ENCODE measurements at regions not wholly inside any gene's neighbourhood (a gene's known extent, or its start where the extent isn't known, plus 50 kb on each side); places are given as distances from the start of the nearest gene placed in this dataset.
"Not testable (repeated sequence)": the region's sequence is repeated elsewhere in the genome, so short reads cannot be mapped to it uniquely, and the experiment has no call there.

GRCh38 chr12:31797230-31797872, 68.5 kb upstream of the AMN1 start:
- Mint-ChIP-seq H3K27ac (no peak overlapping the region), H3K36me3 (peaks cover 7% of the 10 kb centered on the region), H3K27me3 (no peaks in the 10 kb centered on the region), H3K4me3 (peak overlapping the region in 1 of 4 donors; percentile 18), H3K9me3 (peaks cover 0 to 4% (median 0%) of the 10 kb centered on the region in 3 donors), H3K4me1 (peaks cover 6 to 29% (median 13%) of the 10 kb centered on the region in 3 donors)

- peaks cover 6 to 25% (median 11%) of the 10 kb centered on the region in 3 donors for H3K4me1 Mint-ChIP-seq
- peaks cover 7% of the 10 kb centered on the region for H3K36me3 Mint-ChIP-seq
- peaks cover 0 to 4% (median 0%) of the 10 kb centered on the region in 3 donors for H3K9me3 Mint-ChIP-seq
- peak overlapping the region in 1 of 3 donors; percentile 87 for H3K27ac Mint-ChIP-seq
- no peaks in the 10 kb centered on the region for H3K27me3 Mint-ChIP-seq
- no peak overlapping the region for H3K4me3 Mint-ChIP-seq
Measured at GRCh38 chr12:31796270-31796951, 67.6 kb upstream of the AMN1 start.

GRCh38 chr12:31794745-31795144, 65.9 kb upstream of the AMN1 start:
- Mint-ChIP-seq H3K9me3 (peaks cover 0 to 2% (median 0%) of the 10 kb centered on the region in 3 donors), H3K27me3 (no peaks in the 10 kb centered on the region), H3K27ac (peak overlapping the region in 2 of 3 donors; percentile 23 to 56), H3K4me1 (peaks cover 10 to 27% (median 19%) of the 10 kb centered on the region in 3 donors), H3K36me3 (peaks cover 7% of the 10 kb centered on the region), H3K4me3 (no peak overlapping the region)

- not testable (repeated sequence) for H3K9me3 Mint-ChIP-seq, H3K27me3 Mint-ChIP-seq, H3K4me3 Mint-ChIP-seq, H3K36me3 Mint-ChIP-seq
- Mint-ChIP-seq H3K27ac (peak overlapping the region in 1 of 3 donors; percentile 67), H3K4me1 (peaks cover 9 to 16% (median 16%) of the 10 kb centered on the region in 3 donors)
Measured at GRCh38 chr12:31791265-31791664, 62.4 kb upstream of the AMN1 start.

- peaks cover 3% of the 10 kb centered on the region for H3K36me3 Mint-ChIP-seq
- H3K4me1 Mint-ChIP-seq: peaks cover 9 to 17% (median 13%) of the 10 kb centered on the region in 3 donors
- H3K9me3 Mint-ChIP-seq: peaks cover 0 to 2% (median 0%) of the 10 kb centered on the region in 3 donors
- no peak overlapping the region for H3K4me3 Mint-ChIP-seq
- H3K27ac Mint-ChIP-seq: peak overlapping the region in 1 of 3 donors; percentile 90
- H3K27me3 Mint-ChIP-seq: no peaks in the 10 kb centered on the region
Measured at GRCh38 chr12:31790759-31791158, 61.9 kb upstream of the AMN1 start.

GRCh38 chr12:31785318-31785717, 56.5 kb upstream of the AMN1 start:
- H3K27ac Mint-ChIP-seq: no peak overlapping the region
- peaks cover 5% of the 10 kb centered on the region for H3K36me3 Mint-ChIP-seq
- H3K9me3 Mint-ChIP-seq: peaks cover 4 to 8% (median 5%) of the 10 kb centered on the region in 3 donors
- no peaks in the 10 kb centered on the region for H3K27me3 Mint-ChIP-seq
- peak overlapping the region in 1 of 4 donors; percentile 20 for H3K4me3 Mint-ChIP-seq
- H3K4me1 Mint-ChIP-seq: peaks cover 10 to 16% (median 12%) of the 10 kb centered on the region in 3 donors

GRCh38 chr12:31783996-31784645, 55.3 kb upstream of the AMN1 start:
- H3K9me3 Mint-ChIP-seq: peaks cover 4 to 8% (median 5%) of the 10 kb centered on the region in 3 donors
- no peak overlapping the region for H3K4me3 Mint-ChIP-seq
- H3K36me3 Mint-ChIP-seq: peaks cover 5% of the 10 kb centered on the region
- peak overlapping the region in 1 of 3 donors; percentile 53 for H3K27ac Mint-ChIP-seq
- H3K27me3 Mint-ChIP-seq: no peaks in the 10 kb centered on the region
- peaks cover 11 to 17% (median 11%) of the 10 kb centered on the region in 3 donors for H3K4me1 Mint-ChIP-seq

- Mint-ChIP-seq H3K4me3 (no peak overlapping the region), H3K4me1 (peaks cover 10 to 22% (median 14%) of the 10 kb centered on the region in 3 donors), H3K27me3 (no peaks in the 10 kb centered on the region), H3K9me3 (peaks cover 4 to 8% (median 5%) of the 10 kb centered on the region in 3 donors), H3K27ac (peak overlapping the region in 1 of 3 donors; percentile 53), H3K36me3 (peaks cover 5% of the 10 kb centered on the region)
Measured at GRCh38 chr12:31783556-31783955, 54.7 kb upstream of the AMN1 start.

- Mint-ChIP-seq H3K36me3 (peaks cover 5% of the 10 kb centered on the region), H3K4me1 (peaks cover 14 to 22% (median 15%) of the 10 kb centered on the region in 3 donors), H3K9me3 (peaks cover 4 to 8% (median 5%) of the 10 kb centered on the region in 3 donors), H3K27ac (no peak overlapping the region), H3K27me3 (no peaks in the 10 kb centered on the region), H3K4me3 (no peak overlapping the region)
Measured at GRCh38 chr12:31781894-31782540, 53.2 kb upstream of the AMN1 start.

GRCh38 chr12:31780096-31780495, 51.3 kb upstream of the AMN1 start:
- Mint-ChIP-seq H3K4me3 (no peak overlapping the region), H3K27me3 (no peaks in the 10 kb centered on the region), H3K27ac (no peak overlapping the region), H3K9me3 (peaks cover 4 to 8% (median 5%) of the 10 kb centered on the region in 3 donors), H3K4me1 (peaks cover 13 to 24% (median 14%) of the 10 kb centered on the region in 3 donors), H3K36me3 (peaks cover 5% of the 10 kb centered on the region)

- H3K27ac Mint-ChIP-seq: peak overlapping the region in 2 of 3 donors; percentile 9 to 86
- no peak overlapping the region for H3K4me3 Mint-ChIP-seq
- peaks cover under 1 to 1% (median under 1%) of the 10 kb centered on the region in 3 donors for H3K9me3 Mint-ChIP-seq
- no peaks in the 10 kb centered on the region for H3K27me3 Mint-ChIP-seq
- H3K36me3 Mint-ChIP-seq: peaks cover 2% of the 10 kb centered on the region
- H3K4me1 Mint-ChIP-seq: peaks cover 12 to 21% (median 17%) of the 10 kb centered on the region in 3 donors
Measured at GRCh38 chr12:31778687-31779086, 49.9 kb upstream of the AMN1 start.
